ENCODE measurements at regions not wholly inside any gene's neighbourhood (a gene's known extent, or its start where the extent isn't known, plus 50 kb on each side); places are given as distances from the start of the nearest gene placed in this dataset.

GRCh38 chr4:10743357-10743756, 58.8 kb upstream of the CLNK start (continued):
- TF ChIP-seq BCL11A (IDR thresholded peaks at IDR 0.05; ENCODE audit: low read depth in 2 of 2, low read length in 2 of 2): no peak

Measured in H1 (cell line).